ENCODE measurements at regions not wholly inside any gene's neighbourhood (a gene's known extent, or its start where the extent isn't known, plus 50 kb on each side); places are given as distances from the start of the nearest gene placed in this dataset.
A peak's percentile ranks its signal among the peaks of the same experiment; 100 is the strongest.

DNA sequence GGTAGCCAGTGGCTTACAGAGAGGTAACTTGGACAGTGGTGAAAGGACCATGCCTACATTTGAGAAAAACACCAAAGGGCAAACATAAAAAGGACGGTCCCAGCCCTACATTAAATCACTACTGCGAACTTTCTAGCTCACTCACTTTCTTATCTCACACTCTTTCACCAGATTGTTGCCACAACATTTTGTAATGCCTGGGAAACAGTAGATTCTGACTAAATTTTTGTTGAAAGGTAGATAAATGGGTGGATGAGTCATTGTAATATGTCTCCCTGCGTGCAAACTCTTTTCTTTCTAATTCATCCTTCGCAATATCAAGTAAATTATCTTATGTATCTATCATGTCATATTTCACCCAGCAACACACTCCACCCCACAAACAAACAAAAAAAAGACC lies 192.2 kb downstream of the IRS1 start:
- no peaks in the 10 kb centered on the region for H3K36me3 ChIP-seq (ENCODE audit: low read depth)
- H3K9ac ChIP-seq: 0 out of 2 replicates have a peak overlapping the region, but pooled peaks have one; percentile 23
- no peaks in the 10 kb centered on the region for H3K9me2 ChIP-seq (ENCODE audit: insufficient read depth)
- in situ Hi-C loops (cut with MboI): no loop called here
- H2AFZ ChIP-seq: no peak overlapping the region
- H3K9me3 ChIP-seq (ENCODE audit: low read depth): peaks cover 2% of the 10 kb centered on the region
- no peak for TF ChIP-seq EZH2 (IDR thresholded peaks at IDR 0.05; ENCODE audit: insufficient read depth, poor library complexity, severe bottlenecking)
- TF ChIP-seq EZH2phosphoT487 (IDR thresholded peaks at IDR 0.05; ENCODE audit: insufficient read depth, low read depth): 0 out of 2 replicates have a peak, but pooled peaks have one; percentile 66
- no peak overlapping the region for H3K4me3 ChIP-seq
- WGBS, 2 experiments (ENCODE audit: low coverage in 1 of 2, low lambda C conversion rate in 2 of 2, missing lambda C conversion rate in 2 of 2): 33 to 34% methylated on average over 4 of the region's 4 CpGs
- DNase-seq: peak; percentile 88
- H3K79me2 ChIP-seq (ENCODE audit: insufficient read depth): no peaks in the 10 kb centered on the region
- H3K4me1 ChIP-seq (ENCODE audit: insufficient read depth): peaks cover 33% of the 10 kb centered on the region
- peaks cover 40% of the 10 kb centered on the region for H3F3A ChIP-seq (ENCODE audit: insufficient read depth)
- peak overlapping the region; percentile 55 for H3K27ac ChIP-seq
- H3K27me3 ChIP-seq (replicated peaks; ENCODE audit: insufficient read depth): no peaks in the 10 kb centered on the region
- no peaks in the 10 kb centered on the region for H4K20me1 ChIP-seq (ENCODE audit: insufficient read depth)
- no peak overlapping the region for H3K4me2 ChIP-seq (ENCODE audit: unreplicated experiment)

DNA sequence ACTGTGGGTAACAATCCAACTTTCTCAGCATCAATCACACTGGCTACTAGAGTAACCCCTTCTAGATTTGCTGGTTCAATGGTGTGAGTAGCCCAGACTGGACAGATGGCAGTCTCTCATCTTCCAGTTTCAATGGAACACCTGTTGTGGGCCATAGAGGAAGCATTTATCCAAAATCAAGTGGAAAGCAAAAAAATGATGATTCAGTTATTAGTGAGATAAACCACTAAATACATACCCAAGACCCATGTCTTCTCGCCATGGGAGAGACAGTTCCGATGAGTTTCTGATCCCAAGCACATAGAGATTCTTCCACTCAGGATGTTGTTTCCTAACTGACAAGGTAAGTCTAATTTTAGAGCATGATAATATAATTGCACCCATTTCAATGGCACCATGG lies 194.0 kb downstream of the IRS1 start:
- no peak overlapping the region for H3K9ac ChIP-seq
- no peaks in the 10 kb centered on the region for H3K9me2 ChIP-seq (ENCODE audit: insufficient read depth)
- no peaks in the 10 kb centered on the region for H3K79me2 ChIP-seq (ENCODE audit: insufficient read depth)
- peaks cover 29% of the 10 kb centered on the region for H3K4me1 ChIP-seq (ENCODE audit: insufficient read depth)
- WGBS, 2 experiments (ENCODE audit: low coverage in 1 of 2, low lambda C conversion rate in 2 of 2, missing lambda C conversion rate in 2 of 2): 98% methylated on average over 2 of the region's 2 CpGs
- no peak overlapping the region for H3K27ac ChIP-seq
- no peak for TF ChIP-seq EZH2phosphoT487 (IDR thresholded peaks at IDR 0.05; ENCODE audit: insufficient read depth, low read depth)
- no peak for TF ChIP-seq EZH2 (IDR thresholded peaks at IDR 0.05; ENCODE audit: insufficient read depth, poor library complexity, severe bottlenecking)
- in situ Hi-C loops (cut with MboI): no loop called here
- H3K27me3 ChIP-seq (replicated peaks; ENCODE audit: insufficient read depth): no peaks in the 10 kb centered on the region
- H4K20me1 ChIP-seq (ENCODE audit: insufficient read depth): no peaks in the 10 kb centered on the region
- H3K9me3 ChIP-seq (ENCODE audit: low read depth): peaks cover 2% of the 10 kb centered on the region
- H2AFZ ChIP-seq: no peak overlapping the region
- H3K4me3 ChIP-seq: no peak overlapping the region
- no peak overlapping the region for H3K4me2 ChIP-seq (ENCODE audit: unreplicated experiment)
- DNase-seq: no peak
- H3K36me3 ChIP-seq (ENCODE audit: low read depth): no peaks in the 10 kb centered on the region
- peaks cover 24% of the 10 kb centered on the region for H3F3A ChIP-seq (ENCODE audit: insufficient read depth)

DNA sequence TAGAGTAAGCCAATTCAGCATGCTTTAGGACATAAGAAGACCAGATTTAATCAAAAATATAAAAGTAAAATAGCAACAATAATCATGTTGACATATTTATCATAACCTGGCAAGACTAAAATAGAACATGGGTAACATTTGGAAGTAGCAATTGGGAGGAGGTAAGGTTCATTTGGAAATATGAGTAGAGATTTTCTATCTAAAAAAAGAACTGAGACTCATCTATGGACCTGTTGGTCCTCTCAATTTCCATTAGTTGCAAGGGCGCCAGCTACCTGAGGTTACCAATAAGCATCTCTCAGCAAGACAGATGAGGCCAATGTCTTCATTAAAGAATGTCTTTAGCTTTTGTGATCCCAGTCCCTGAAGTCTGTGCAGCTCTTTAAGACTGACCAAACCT lies 196.0 kb downstream of the IRS1 start:
- Histone ChIP-seq H3K9ac (no peak overlapping the region), H3K27ac (no peak overlapping the region), H3K4me3 (no peak overlapping the region), H3F3A (ENCODE audit: insufficient read depth) (peaks cover 6% of the 10 kb centered on the region; the same call in 1 of the 2 replicates), H4K20me1 (ENCODE audit: insufficient read depth) (no peaks in the 10 kb centered on the region), H3K4me2 (ENCODE audit: unreplicated experiment) (no peak overlapping the region), H3K9me3 (ENCODE audit: low read depth) (no peaks in the 10 kb centered on the region), H3K9me2 (ENCODE audit: insufficient read depth) (no peaks in the 10 kb centered on the region), H3K4me1 (ENCODE audit: insufficient read depth) (peaks cover 28% of the 10 kb centered on the region), H2AFZ (no peak overlapping the region), H3K79me2 (ENCODE audit: insufficient read depth) (no peaks in the 10 kb centered on the region), H3K27me3 (replicated peaks; ENCODE audit: insufficient read depth) (no peaks in the 10 kb centered on the region), H3K36me3 (ENCODE audit: low read depth) (no peaks in the 10 kb centered on the region)
- TF ChIP-seq EZH2 (IDR thresholded peaks at IDR 0.05; ENCODE audit: insufficient read depth, poor library complexity, severe bottlenecking) (no peak), EZH2phosphoT487 (IDR thresholded peaks at IDR 0.05; ENCODE audit: insufficient read depth, low read depth) (no peak)
- 91 to 100% methylated on average over 1 of the region's 1 CpG for WGBS, 2 experiments (ENCODE audit: low coverage in 1 of 2, low lambda C conversion rate in 2 of 2, missing lambda C conversion rate in 2 of 2)
- no peak for DNase-seq
- in situ Hi-C loops (cut with MboI): no loop called here

DNA sequence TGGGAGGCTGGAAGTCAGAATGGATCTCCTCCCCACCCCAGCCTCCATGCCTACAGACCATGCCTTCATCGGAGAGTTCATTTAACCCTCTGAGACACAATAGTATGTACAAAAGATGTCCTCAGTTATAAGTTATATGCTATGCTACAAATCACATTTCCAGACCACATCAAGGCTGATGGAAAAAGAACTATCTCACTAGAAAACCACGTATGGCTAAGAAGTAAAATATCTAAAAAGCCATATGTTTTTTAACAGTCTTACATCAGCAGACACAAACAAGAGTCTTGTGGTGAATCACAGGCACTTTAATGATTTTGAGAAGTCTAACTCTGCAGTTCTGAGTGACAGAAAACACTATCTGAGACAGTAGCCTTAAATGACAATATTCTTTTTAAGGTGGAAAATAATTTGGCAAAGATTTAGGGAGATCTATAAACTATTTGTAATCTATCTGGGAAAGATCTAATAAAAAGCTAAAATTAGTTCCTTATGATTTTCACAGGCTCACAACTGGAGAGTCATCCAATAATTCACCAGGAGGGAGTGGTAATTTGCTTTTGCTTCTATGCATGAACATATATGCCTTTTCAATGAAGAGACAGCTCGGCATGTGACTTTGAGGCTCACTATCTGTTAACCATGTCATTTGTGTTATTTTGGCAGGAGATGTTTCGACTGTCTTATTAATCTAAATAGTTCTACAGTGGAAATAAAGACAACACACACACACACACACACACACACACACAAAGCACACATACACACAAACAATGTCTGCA lies 197.5 kb downstream of the IRS1 start:
- Histone ChIP-seq H3K27ac (no peak overlapping the region), H3F3A (ENCODE audit: insufficient read depth) (peaks cover 4% of the 10 kb centered on the region; the same call in 1 of the 2 replicates)
- in situ Hi-C loops (cut with MboI): no loop called here

More for the DNA sequence above, 197.5 kb downstream of the IRS1 start:
- Histone ChIP-seq H3K27me3 (replicated peaks; ENCODE audit: insufficient read depth) (no peaks in the 10 kb centered on the region), H3K4me1 (ENCODE audit: insufficient read depth) (peaks cover 22% of the 10 kb centered on the region), H3K4me2 (ENCODE audit: unreplicated experiment) (peak overlapping the region; percentile 16), H3K36me3 (ENCODE audit: low read depth) (no peaks in the 10 kb centered on the region), H2AFZ (no peak overlapping the region), H3K9me3 (ENCODE audit: low read depth) (no peaks in the 10 kb centered on the region), H3K9me2 (ENCODE audit: insufficient read depth) (no peaks in the 10 kb centered on the region), H4K20me1 (ENCODE audit: insufficient read depth) (no peaks in the 10 kb centered on the region), H3K4me3 (no peak overlapping the region), H3K79me2 (ENCODE audit: insufficient read depth) (no peaks in the 10 kb centered on the region), H3K9ac (no peak overlapping the region)
- TF ChIP-seq EZH2 (IDR thresholded peaks at IDR 0.05; ENCODE audit: insufficient read depth, poor library complexity, severe bottlenecking): no peak
- TF ChIP-seq EZH2phosphoT487 (IDR thresholded peaks at IDR 0.05; ENCODE audit: insufficient read depth, low read depth): no peak
- WGBS, 2 experiments (ENCODE audit: low coverage in 1 of 2, low lambda C conversion rate in 2 of 2, missing lambda C conversion rate in 2 of 2): 63 to 67% methylated on average over 4 of the region's 4 CpGs
- DNase-seq: peak; percentile 69

Data from GM23248 (cell line).